Endothelial cell (in vitro differentiated cells): ENCODE measurements at regions not wholly inside any gene's neighbourhood (a gene's known extent, or its start where the extent isn't known, plus 50 kb on each side); places are given as distances from the start of the nearest gene placed in this dataset.

Experiments
- DNase-seq: peaks from one replicate; pipeline ENCODE4 v3.0.0; 2021; ENCODE audit warnings: low spot score
- H3K27ac Mint-ChIP-seq: one replicate; pipeline ENCODE4 v1.8.0; 2021; ENCODE audit warnings: mixed read lengths, inconsistent platforms; ENCODE audit not compliant: unreplicated experiment
- H3K27me3 Mint-ChIP-seq: one replicate; pipeline ENCODE4 v1.8.0; 2021; ENCODE audit warnings: mild to moderate bottlenecking, moderate library complexity, mixed read lengths, inconsistent platforms; ENCODE audit not compliant: unreplicated experiment
- H3K36me3 Mint-ChIP-seq: one replicate; pipeline ENCODE4 v1.8.0; 2021; ENCODE audit warnings: mild to moderate bottlenecking, low read depth, mixed read lengths, inconsistent platforms; ENCODE audit not compliant: unreplicated experiment
- H3K4me1 Mint-ChIP-seq: one replicate; pipeline ENCODE4 v1.8.0; 2021; ENCODE audit warnings: mild to moderate bottlenecking, mixed read lengths, inconsistent platforms; ENCODE audit not compliant: unreplicated experiment
- H3K4me3 Mint-ChIP-seq: one replicate; pipeline ENCODE4 v1.8.0; 2021; ENCODE audit warnings: mild to moderate bottlenecking, mixed read lengths, inconsistent platforms; ENCODE audit not compliant: unreplicated experiment
- H3K9me3 Mint-ChIP-seq: one replicate; pipeline ENCODE4 v1.8.0; 2021; ENCODE audit warnings: mixed read lengths, inconsistent platforms; ENCODE audit not compliant: unreplicated experiment
- TF ChIP-seq, protein P1 (sequence below): fragments of 200-600 bp; sonication (generic); IDR thresholded peaks from one replicate; pipeline ENCODE4 v1.5.0; 2021; ENCODE audit warnings: antibody characterized with exemption; ENCODE audit not compliant: unreplicated experiment

DNA sequence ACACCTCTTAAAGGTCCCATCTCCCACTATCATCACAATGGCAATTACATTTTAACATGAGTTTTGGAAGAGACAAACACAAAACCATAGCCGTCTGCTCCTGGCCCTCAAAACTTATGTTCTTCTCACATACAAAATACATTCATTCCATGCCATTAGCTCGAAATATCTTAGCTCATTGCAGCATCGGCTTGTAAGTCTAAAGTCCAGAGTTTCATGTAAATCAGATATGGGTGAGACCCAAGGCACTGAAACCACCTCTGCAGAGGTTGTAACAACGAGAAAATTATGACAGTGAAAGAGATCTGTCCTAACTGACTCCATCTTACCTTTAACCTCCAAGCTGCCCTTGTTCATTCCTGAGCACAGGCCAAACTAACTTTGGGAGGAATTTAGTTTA is 635.0 kb upstream of the SPRY2 start:
- no peaks in the 10 kb centered on the region for H3K9me3 Mint-ChIP-seq
- no peak for DNase-seq
- TF ChIP-seq, protein P1, sequence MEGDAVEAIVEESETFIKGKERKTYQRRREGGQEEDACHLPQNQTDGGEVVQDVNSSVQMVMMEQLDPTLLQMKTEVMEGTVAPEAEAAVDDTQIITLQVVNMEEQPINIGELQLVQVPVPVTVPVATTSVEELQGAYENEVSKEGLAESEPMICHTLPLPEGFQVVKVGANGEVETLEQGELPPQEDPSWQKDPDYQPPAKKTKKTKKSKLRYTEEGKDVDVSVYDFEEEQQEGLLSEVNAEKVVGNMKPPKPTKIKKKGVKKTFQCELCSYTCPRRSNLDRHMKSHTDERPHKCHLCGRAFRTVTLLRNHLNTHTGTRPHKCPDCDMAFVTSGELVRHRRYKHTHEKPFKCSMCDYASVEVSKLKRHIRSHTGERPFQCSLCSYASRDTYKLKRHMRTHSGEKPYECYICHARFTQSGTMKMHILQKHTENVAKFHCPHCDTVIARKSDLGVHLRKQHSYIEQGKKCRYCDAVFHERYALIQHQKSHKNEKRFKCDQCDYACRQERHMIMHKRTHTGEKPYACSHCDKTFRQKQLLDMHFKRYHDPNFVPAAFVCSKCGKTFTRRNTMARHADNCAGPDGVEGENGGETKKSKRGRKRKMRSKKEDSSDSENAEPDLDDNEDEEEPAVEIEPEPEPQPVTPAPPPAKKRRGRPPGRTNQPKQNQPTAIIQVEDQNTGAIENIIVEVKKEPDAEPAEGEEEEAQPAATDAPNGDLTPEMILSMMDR: no peak
- no peaks in the 10 kb centered on the region for H3K4me1 Mint-ChIP-seq
- H3K4me3 Mint-ChIP-seq: no peak overlapping the region
- no peak overlapping the region for H3K27ac Mint-ChIP-seq
- H3K36me3 Mint-ChIP-seq: no peaks in the 10 kb centered on the region
- no peaks in the 10 kb centered on the region for H3K27me3 Mint-ChIP-seq

GRCh38 chr13:80973721-80974120 is 632.8 kb upstream of the SPRY2 start:
- Mint-ChIP-seq H3K9me3 (no peaks in the 10 kb centered on the region), H3K36me3 (no peaks in the 10 kb centered on the region), H3K4me1 (no peaks in the 10 kb centered on the region), H3K27me3 (no peaks in the 10 kb centered on the region), H3K27ac (no peak overlapping the region), H3K4me3 (no peak overlapping the region)
- no peak for DNase-seq
- TF ChIP-seq, protein P1: no peak

DNA sequence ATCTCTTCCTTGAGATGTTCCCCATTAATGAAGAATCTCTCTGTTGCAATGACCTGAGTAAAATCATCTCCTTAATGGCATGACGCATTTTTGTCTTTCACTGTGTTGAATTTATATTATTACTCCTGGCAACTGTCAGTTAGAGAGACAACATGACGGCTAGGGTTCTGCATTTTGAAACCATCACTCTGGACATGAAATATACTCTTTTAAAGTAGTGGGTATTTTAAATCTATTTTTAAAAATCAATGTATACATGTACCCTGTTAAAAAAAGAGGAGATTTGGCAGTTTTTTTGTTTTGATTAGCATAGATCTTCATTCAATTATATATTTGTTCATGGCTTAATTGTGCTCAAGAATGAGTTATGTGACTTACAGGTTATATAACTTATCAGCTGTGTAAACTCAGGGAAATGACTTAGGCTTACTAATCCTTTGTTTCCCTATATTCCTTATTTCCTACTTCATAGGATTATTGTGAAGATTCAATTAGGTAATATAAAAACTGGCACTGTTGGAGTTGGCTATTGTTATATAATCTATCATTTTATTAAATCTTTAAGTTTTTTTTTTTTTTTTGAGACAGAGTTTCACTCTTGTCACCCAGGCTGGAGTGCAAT is 632.0 kb upstream of the SPRY2 start:
- H3K27me3 Mint-ChIP-seq: no peaks in the 10 kb centered on the region
- TF ChIP-seq, protein P1: no peak
- DNase-seq: no peak
- H3K36me3 Mint-ChIP-seq: no peaks in the 10 kb centered on the region
- H3K4me3 Mint-ChIP-seq: no peak overlapping the region
- H3K4me1 Mint-ChIP-seq: no peaks in the 10 kb centered on the region
- no peaks in the 10 kb centered on the region for H3K9me3 Mint-ChIP-seq
- H3K27ac Mint-ChIP-seq: no peak overlapping the region

DNA sequence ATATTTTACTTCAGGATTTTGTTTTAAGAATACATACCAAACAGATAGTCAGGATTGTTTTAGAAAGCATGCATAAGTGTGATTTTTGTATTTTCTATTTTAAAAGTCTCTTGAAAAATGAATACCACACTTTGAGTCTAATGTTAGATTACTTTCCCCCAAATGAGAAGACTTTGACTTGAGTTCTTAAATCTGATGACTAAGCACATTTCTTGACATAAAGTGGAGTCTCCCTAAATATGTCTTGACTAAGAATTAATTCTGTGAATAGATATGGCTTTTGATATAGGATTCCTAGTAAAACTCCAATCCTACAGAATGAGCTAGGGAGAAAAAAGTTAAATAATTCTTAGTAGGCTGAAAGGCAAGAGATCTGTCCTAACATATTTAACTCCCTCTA is 624.2 kb upstream of the SPRY2 start:
- no peak for DNase-seq
- TF ChIP-seq, protein P1: no peak
- Mint-ChIP-seq H3K9me3 (no peaks in the 10 kb centered on the region), H3K36me3 (no peaks in the 10 kb centered on the region), H3K4me1 (peaks cover 6% of the 10 kb centered on the region), H3K27ac (no peak overlapping the region), H3K27me3 (no peaks in the 10 kb centered on the region), H3K4me3 (no peak overlapping the region)

- no peaks in the 10 kb centered on the region for H3K9me3 Mint-ChIP-seq
- TF ChIP-seq, protein P1: no peak
- H3K4me3 Mint-ChIP-seq: no peak overlapping the region
- no peaks in the 10 kb centered on the region for H3K27me3 Mint-ChIP-seq
- peaks cover 6% of the 10 kb centered on the region for H3K4me1 Mint-ChIP-seq
- no peak for DNase-seq
- no peaks in the 10 kb centered on the region for H3K36me3 Mint-ChIP-seq
- no peak overlapping the region for H3K27ac Mint-ChIP-seq
Observed at GRCh38 chr13:80962855-80963254, 621.9 kb upstream of the SPRY2 start.
